HL-60 (cell line): ENCODE measurements at regions not wholly inside any gene's neighbourhood (a gene's known extent, or its start where the extent isn't known, plus 50 kb on each side); places are given as distances from the start of the nearest gene placed in this dataset.

Experiments used
- CTCF ChIP-seq: IDR thresholded peaks from one replicate; pipeline ENCODE4 v1.5.1; 2011; ENCODE audit warnings: low read length, control low read depth, inconsistent platforms; ENCODE audit not compliant: insufficient read depth
- GABPA ChIP-seq: IDR thresholded peaks from 2 replicates; pipeline ENCODE4 v1.6.1; 2012; ENCODE audit warnings: low read depth

- TF ChIP-seq CTCF (no peak), GABPA (no peak)
These were observed 96.0 kb upstream of the ZNF385D start for GRCh38 chr3:21847005-21847404.
